Anterior cingulate cortex (tissue), 58 donors: ENCODE measurements at regions not wholly inside any gene's neighbourhood (a gene's known extent, or its start where the extent isn't known, plus 50 kb on each side); places are given as distances from the start of the nearest gene placed in this dataset.

ENCODE experiments used
- DNase-seq, 58 donors: peaks; one replicate each; lab custom pipeline; 2025; lab: John Stamatoyannopoulos, UW

DNA sequence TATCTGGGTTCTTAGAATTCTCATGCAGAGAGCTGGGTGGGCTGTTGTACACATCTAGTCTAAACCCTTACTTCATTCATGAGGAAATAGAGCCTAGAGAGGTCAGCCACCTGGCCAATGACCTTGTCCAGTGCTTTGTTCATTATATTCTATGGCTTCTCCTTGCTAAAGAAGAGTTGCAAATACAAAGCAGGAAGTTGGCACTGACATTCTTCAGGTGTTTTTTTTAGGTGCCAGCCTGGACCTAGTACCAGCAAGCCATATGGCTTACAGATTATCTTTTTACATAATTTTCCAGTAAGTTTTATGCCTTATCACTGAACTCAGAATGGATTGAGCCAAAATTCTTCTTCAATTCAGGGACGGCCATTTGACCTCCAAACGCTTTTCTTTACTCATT is 54.7 kb upstream of the PGM2 start:
- DNase-seq = no peak

DNA sequence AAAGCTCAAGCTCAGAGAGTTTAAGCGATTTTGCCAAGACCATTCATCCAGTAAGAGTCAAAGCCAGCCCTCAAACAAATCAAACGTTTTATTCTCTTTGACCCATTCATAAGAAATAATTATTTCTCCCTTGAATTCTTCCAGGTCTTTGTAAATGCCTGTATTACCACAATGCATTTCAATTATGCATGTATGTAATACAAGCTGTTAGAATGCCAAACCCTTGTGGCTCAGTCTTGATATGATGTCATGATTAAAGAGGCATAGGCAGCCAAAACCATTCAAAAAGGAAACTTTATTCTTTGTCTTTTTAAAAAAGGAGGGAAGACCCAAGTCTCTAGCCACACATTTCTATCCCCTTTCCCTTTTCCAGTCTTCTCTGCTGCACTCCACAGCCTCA is 56.5 kb upstream of the PGM2 start:
- DNase-seq = no peak

DNA sequence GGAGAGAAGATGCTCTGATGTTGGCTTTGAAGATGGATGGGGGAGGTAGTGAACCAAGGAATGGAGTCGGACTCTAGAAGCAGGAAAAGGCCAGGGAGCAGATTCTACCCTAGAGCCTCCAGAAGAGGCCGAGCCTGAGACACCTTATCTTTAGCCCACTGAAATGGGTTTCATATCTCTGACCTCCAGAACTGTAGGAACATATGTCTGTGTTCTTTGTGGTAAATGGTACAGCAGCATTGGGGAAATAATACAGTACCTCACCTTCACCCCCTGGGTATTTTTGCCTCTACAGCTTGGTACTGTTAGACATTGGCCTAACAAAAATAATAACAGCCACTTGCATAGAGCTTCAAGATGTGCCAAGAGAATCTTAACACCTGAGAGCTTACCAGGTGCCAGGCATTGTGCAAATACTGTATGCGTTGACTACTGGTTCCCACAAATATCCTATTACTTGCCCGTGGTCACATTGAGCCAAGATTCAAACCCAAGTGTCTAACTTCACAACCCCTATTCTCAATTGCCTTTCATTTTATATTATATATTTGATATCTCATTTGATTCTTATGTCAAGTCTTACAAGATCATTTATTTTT is 57.0 kb upstream of the PGM2 start:
- no peak for DNase-seq

DNA sequence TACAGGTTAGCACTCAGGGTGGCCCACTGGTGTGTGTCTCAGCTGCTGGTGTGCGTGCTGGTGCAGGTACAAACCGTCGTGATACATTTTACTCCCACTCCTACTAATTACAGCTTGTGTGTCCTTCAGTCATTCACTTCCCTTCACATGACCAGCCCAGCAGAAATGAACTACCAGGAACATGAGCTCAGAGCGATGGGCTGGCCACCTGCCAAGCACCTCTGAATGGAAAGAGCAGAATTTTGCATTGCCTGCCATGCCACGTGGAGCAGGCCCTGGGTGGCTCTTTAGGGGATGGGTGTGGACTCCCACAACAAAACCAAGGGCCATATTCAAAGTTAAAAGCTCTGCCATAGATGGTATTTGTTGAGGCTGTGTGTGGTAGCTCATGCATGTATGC is 58.9 kb upstream of the PGM2 start:
- DNase-seq = peak in 7 of 58 donors; percentile 1 to 36 (median 14)

- DNase-seq = no peak
These were observed 59.5 kb upstream of the PGM2 start for GRCh38 chr4:37767019-37767418.

DNA sequence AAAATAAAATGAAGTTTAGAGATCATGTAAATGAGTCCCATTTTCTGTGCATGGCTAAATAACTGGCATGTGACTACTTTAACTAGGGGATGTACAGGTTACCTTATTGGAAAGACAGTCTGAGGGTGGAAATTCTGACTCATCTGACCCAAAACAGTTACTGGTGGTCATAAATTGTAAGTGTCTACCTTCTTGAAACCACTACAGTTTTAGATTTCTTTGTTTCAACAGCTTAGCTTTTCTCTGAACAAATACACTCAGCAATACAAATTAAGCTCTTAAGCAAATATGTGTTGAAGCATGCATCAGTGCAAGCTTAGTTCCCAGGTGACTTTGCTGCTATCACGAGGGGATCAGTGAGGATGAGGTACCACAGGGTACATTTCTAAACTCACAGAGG is 60.7 kb upstream of the PGM2 start:
- no peak for DNase-seq

DNA sequence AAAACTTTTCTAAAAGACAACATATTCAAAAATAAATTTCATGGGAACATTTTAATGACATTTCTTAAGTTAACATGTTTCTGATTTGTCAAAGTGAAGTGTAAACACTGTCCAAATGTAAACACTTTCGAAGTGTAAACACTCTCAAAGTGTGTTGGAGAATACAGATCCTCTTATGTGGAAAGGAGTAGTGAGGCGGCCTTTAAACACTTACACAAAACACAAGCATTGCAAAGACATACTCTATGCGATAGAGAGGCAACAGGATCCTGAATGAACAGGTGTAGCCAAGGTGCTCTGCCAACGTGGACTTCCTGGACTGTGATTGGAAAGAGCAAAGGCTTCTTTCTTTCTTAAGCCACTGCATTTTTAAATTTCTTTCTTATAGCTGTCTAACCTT is 62.7 kb upstream of the PGM2 start:
- no peak for DNase-seq

GRCh38 chr4:37762991-37763368 is 63.5 kb upstream of the PGM2 start:
- DNase-seq = no peak

DNA sequence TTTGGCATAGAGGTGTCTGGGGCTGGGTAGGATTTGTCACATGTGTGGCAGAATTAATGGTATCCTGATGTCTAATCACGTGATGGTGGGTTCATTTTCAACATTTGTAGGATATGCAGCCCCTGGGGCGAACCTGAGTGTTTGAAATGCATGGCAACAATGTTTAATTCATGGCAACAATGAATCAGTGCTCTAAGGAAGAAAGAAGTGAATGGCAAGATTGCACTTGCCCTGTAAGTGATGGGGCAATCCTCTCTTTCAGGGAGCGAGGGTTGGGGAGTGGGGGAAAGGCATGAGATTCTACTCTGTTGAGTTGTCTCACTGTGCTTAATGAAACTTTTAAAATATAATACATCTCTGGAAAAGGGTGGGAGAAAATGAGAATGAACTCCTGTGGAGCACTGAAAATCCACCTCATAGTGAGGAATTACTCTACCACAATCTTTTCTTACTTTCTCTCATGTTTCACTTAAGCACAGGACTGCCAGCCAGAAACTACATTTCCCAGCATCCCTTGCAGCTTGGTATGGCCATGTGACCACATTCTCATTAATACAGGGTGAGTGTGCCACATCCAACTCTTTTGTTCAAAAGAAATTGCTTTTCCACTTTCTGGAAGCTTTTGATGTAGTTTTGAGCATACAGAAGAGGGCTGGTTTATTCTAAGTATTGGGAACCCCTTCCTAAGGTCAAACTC is 64.0 kb upstream of the PGM2 start:
- DNase-seq = peak in 1 of 58 donors; percentile 1

DNA sequence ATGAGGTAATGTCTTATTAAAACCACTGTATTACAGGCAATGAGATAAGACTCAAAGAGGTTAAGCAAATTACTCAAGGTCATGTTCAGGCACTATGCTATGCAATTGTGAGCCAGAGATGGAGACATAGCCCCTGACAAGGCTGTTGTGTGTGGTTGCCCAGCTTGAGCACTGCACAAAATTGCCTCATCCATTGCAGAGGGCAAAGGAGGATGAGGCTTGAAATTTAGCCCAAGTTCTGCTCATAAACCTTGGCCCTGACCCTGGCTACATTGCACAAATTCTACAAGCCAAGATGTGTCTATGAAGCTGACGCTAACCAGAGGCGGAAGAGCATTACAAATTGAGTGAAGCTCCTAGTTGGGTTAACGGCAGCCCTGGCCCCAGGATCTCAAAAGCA is 65.6 kb upstream of the PGM2 start:
- DNase-seq = no peak

DNA sequence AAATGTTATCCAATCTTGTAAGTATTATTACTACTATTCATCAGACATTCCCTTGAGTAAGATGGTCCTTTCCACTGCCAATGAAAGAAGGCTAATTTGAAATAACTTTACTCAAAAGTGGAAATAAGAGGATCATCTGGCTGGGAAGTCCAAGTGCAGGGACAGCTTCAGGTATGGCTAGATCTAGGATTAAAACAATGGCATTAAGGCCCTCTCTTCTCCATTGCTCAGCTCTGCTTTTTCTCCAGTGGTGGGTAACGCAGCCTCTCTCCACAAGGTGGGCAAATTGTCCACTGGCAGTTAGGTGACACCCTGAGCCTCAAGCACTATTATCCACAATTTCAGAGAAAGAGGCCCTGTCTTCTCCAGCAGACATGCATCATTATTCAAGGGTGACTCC is 66.7 kb upstream of the PGM2 start:
- no peak for DNase-seq

DNA sequence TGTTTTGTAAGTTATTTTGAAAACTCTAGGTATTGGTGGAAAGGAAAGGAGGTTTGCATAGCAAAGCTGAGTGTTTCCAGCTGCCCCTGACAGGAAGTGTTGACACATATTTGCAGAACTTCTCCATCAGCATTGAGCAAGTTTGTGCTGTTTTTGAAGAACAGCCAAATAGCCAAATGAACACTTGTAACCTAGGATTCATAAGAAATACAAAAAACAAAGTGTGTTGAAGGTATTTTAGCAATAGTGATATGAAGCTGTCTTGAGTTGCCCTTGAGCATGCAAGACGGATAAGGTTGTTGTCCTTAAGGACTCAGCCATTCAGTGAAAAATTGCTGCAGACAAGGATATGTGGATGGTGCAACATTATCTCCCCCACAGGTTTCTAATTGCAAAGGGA is 68.3 kb upstream of the PGM2 start:
- no peak for DNase-seq

GRCh38 chr4:37757761-37758160 is 68.7 kb upstream of the PGM2 start:
- no peak for DNase-seq

GRCh38 chr4:37757121-37757520 is 69.4 kb upstream of the PGM2 start:
- DNase-seq = no peak

DNA sequence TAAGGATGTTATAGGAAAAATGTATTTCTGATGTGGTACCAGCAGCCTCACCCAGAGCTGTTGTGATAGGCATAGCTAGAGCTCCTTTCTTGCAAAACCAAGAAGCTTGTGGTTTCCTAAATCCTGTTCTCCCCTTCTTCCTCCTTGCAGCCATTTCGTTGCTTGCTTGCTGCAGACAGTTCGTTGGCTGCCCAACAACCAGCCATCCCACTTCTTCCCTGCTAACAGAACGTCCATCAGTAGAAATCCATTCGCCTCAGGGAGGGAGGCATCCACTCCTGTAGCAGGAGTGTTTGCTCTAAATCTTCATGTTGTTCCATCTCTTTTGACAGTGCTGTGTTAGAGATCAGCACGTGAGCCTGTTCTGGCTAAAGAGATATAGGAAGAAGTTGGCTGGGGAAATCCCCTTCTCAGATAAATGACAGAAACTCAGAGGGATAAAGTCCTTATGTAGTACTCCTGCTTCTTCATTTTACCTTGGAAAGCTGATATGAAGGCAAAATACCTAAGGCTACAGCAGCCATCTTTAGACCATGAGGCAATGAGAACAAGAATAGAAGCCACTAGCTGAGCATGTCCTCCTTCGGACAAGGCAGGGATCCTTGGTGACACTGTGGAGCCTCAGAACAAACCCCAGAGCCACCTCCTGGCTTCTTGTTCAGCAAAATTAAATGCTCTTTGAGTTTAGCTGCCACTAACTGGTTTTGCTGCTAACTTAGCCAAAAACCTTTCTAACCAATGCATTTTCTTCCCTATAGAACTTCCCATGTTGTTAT is 68.4 kb upstream of the RELL1 start:
- DNase-seq = peak in 1 of 58 donors; percentile 1

DNA sequence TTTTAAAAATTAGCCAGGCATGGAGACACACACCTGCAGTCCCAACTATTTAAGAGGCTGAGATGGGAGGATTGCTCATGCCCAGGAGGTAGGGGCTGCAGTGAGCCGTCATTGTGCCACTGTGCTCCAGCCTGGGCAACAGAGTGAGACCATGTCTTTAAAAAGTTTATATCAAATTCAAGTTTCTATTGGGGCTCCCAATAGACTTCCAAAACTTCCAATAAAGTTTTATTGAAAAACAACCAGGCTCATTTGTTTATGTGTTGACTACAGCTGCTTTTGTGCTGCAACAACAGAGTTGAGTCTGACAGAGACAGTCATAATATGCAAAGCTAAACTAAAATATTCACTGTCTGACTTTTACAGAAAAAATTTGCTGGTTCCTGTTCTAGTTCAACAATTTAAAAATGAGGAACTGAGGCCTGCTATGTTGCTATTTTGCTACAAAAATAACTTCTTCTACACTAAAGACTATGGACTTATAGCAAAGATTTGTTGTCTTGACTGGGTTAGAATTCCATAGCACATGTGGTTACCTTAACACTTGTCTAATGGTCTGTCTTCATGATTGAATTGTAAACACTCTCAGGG is 63.3 kb upstream of the RELL1 start:
- DNase-seq = no peak

GRCh38 chr4:37748485-37748884 is 62.3 kb upstream of the RELL1 start:
- peak in 1 of 58 donors; percentile 11 for DNase-seq

DNA sequence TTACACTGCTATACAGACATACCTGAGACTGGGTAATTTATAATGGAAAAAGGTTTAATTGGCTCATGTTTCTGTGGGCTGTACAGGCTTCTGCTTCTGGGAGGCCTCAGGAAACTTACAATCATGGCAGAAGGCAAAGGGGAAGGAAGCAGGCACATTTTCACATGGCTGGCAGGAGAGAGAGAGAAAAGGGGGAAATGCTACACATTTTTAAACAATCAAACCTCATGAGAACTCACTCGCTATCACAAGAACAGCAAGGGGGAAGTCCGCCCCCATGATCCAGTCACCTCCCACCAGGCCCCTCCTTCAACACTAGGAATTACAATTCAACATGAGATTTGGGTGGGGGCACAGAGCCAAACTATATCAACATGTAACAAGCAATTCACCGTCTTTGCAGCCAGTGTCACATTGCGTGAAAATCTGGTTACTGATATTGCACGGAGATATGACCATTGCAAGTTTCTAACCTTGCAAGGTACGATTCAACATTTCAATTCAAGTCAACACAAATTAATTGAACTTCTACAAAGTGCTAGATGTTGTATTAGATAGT is 61.7 kb upstream of the RELL1 start:
- no peak for DNase-seq

GRCh38 chr4:37746852-37747251 is 60.7 kb upstream of the RELL1 start:
- DNase-seq = peak in 11 of 58 donors; percentile 17 to 75 (median 33)

GRCh38 chr4:37745946-37746345 is 59.8 kb upstream of the RELL1 start:
- DNase-seq = no peak

DNA sequence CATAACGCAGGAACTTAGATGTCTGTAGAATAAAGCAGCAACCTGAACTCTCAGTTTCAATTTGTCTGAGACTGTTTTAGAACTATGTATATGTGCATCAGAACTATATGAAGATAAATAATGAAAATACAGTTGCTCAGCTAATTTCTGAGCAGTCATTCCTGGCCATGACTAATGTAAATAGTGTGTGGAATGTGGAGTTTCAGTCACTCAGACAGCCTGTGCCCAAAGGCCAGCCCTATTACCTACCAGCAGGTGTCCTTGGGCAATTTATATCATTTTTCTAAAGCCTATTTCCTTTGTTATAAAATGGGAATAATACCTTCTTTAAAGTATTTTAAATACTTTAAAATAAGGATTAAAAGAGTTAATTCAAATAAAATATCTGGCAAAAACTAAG is 56.0 kb upstream of the RELL1 start:
- no peak for DNase-seq
